ENCODE measurements at regions not wholly inside any gene's neighbourhood (a gene's known extent, or its start where the extent isn't known, plus 50 kb on each side); places are given as distances from the start of the nearest gene placed in this dataset.
"Not testable (repeated sequence)": the region's sequence is repeated elsewhere in the genome, so short reads cannot be mapped to it uniquely, and the experiment has no call there.

GRCh38 chr19:28553005-28553404, 659.9 kb downstream of the UQCRFS1 start:
- DNase-seq: peak; percentile 2

- no peak for DNase-seq
Measured at GRCh38 chr19:28549680-28550277, 663.2 kb downstream of the UQCRFS1 start.

GRCh38 chr19:28546148-28546685, 666.7 kb downstream of the UQCRFS1 start:
- no peak for DNase-seq

GRCh38 chr19:28545397-28545796, 667.6 kb downstream of the UQCRFS1 start:
- not testable (repeated sequence) for DNase-seq

- no peak for DNase-seq
Measured at GRCh38 chr19:28544451-28545261, 668.3 kb downstream of the UQCRFS1 start.

GRCh38 chr19:28543244-28543776, 669.6 kb downstream of the UQCRFS1 start:
- DNase-seq: no peak

GRCh38 chr19:28542394-28543243, 670.3 kb downstream of the UQCRFS1 start:
- DNase-seq: no peak

GRCh38 chr19:28541602-28542393, 671.2 kb downstream of the UQCRFS1 start:
- no peak for DNase-seq

- DNase-seq: no peak
Measured at GRCh38 chr19:28541029-28541428, 671.9 kb downstream of the UQCRFS1 start.

- DNase-seq: not testable (repeated sequence)
Measured at GRCh38 chr19:28540385-28540784, 672.6 kb downstream of the UQCRFS1 start.

GRCh38 chr19:28539759-28540158, 673.2 kb downstream of the UQCRFS1 start:
- DNase-seq: no peak

GRCh38 chr19:28538579-28538978, 674.4 kb downstream of the UQCRFS1 start:
- not testable (repeated sequence) for DNase-seq

- DNase-seq: no peak
Measured at GRCh38 chr19:28537896-28538295, 675.1 kb downstream of the UQCRFS1 start.

- no peak for DNase-seq
Measured at GRCh38 chr19:28537079-28537478, 675.9 kb downstream of the UQCRFS1 start.

- no peak for DNase-seq
Measured at GRCh38 chr19:28535352-28535775, 677.6 kb downstream of the UQCRFS1 start.

GRCh38 chr19:28534766-28535351, 678.1 kb downstream of the UQCRFS1 start:
- DNase-seq: no peak

GRCh38 chr19:28532765-28533341, 680.1 kb downstream of the UQCRFS1 start:
- DNase-seq: no peak

- no peak for DNase-seq
Measured at GRCh38 chr19:28531979-28532378, 681.0 kb downstream of the UQCRFS1 start.

GRCh38 chr19:28530406-28531035, 682.4 kb downstream of the UQCRFS1 start:
- no peak for DNase-seq

- DNase-seq: no peak
Measured at GRCh38 chr19:28526038-28526437, 686.9 kb downstream of the UQCRFS1 start.

GRCh38 chr19:28523619-28524018, 689.3 kb downstream of the UQCRFS1 start:
- no peak for DNase-seq
